WTC11 (cell line): ENCODE measurements at regions not wholly inside any gene's neighbourhood (a gene's known extent, or its start where the extent isn't known, plus 50 kb on each side); places are given as distances from the start of the nearest gene placed in this dataset.

Source experiments
- ATAC-seq: fragments of 200-7000 bp; cut with Tn5 transposase; 2 replicates; pipeline ENCODE4 v1.10.0; 2021; ENCODE audit warnings: mild to moderate bottlenecking, moderate library complexity
- CTCF ChIA-PET: fragments of 300-600 bp; sonication (Branson Sonifier 250); formaldehyde crosslinking; loops from one replicate; lab custom pipeline; 2021; ENCODE audit warnings: antibody characterized with exemption; lab: Charles Lee
- POLR2A ChIA-PET: fragments of 350-600 bp; sonication (Branson Sonifier 250); formaldehyde crosslinking; loops from one replicate; lab custom pipeline; 2021; ENCODE audit warnings: antibody characterized with exemption; lab: Charles Lee
- DNase-seq: peaks from one replicate; pipeline ENCODE4 v3.0.0; 2021; ENCODE audit warnings: low spot score
- H3K27ac Mint-ChIP-seq: 2 replicates; pipeline ENCODE4 v1.8.0; 2021; ENCODE audit warnings: mixed read lengths
- H3K27me3 Mint-ChIP-seq: 2 replicates; pipeline ENCODE4 v1.8.0; 2021; ENCODE audit warnings: low read depth, mild to moderate bottlenecking, moderate library complexity, mixed read lengths
- H3K36me3 Mint-ChIP-seq: 2 replicates; pipeline ENCODE4 v1.8.0; 2021; ENCODE audit warnings: mixed read lengths
- H3K4me1 Mint-ChIP-seq: 2 replicates; pipeline ENCODE4 v1.8.0; 2022; ENCODE audit warnings: mixed read lengths
- H3K4me3 Mint-ChIP-seq: 2 replicates; pipeline ENCODE4 v1.8.0; 2021; ENCODE audit warnings: mild to moderate bottlenecking, moderate library complexity, mixed read lengths
- H3K9me3 Mint-ChIP-seq: 2 replicates; pipeline ENCODE4 v1.8.0; 2021; ENCODE audit warnings: mixed read lengths
- ATF3 ChIP-seq: sonication (generic); formaldehyde crosslinking; conservative IDR thresholded peaks from 2 replicates; pipeline ENCODE4 v1.8.1; 2022; ENCODE audit warnings: mild to moderate bottlenecking, missing genetic modification reagents
- CBFB ChIP-seq: sonication (generic); formaldehyde crosslinking; IDR thresholded peaks from 2 replicates; pipeline ENCODE4 v1.8.1; 2022; ENCODE audit warnings: mild to moderate bottlenecking, low read depth, missing genetic modification reagents
- E2F1 ChIP-seq: sonication (generic); formaldehyde crosslinking; IDR thresholded peaks from 2 replicates; pipeline ENCODE4 v1.8.0; 2022; ENCODE audit warnings: mild to moderate bottlenecking, missing genetic modification reagents
- ETV6 ChIP-seq: sonication (generic); formaldehyde crosslinking; IDR thresholded peaks from 2 replicates; pipeline ENCODE4 v1.8.1; 2022; ENCODE audit warnings: mild to moderate bottlenecking, missing genetic modification reagents
- FOXP1 ChIP-seq: sonication (generic); formaldehyde crosslinking; IDR thresholded peaks from 2 replicates; pipeline ENCODE4 v1.8.0; 2022; ENCODE audit warnings: missing genetic modification reagents, mild to moderate bottlenecking, moderate library complexity, borderline replicate concordance
- JAZF1 ChIP-seq: fragments of 250-450 bp; sonication (Bioruptor Pico); IDR thresholded peaks from 2 replicates; pipeline ENCODE4 v1.9.0; 2021; ENCODE audit warnings: moderate library complexity, mild to moderate bottlenecking, inconsistent platforms
- MAX ChIP-seq: sonication (generic); formaldehyde crosslinking; IDR thresholded peaks from 2 replicates; pipeline ENCODE4 v1.8.0; 2022; ENCODE audit warnings: mild to moderate bottlenecking, missing genetic modification reagents
- MXD4 ChIP-seq: fragments of 250-450 bp; sonication (Bioruptor Pico); IDR thresholded peaks from 2 replicates; pipeline ENCODE4 v1.8.0; 2021; ENCODE audit warnings: mild to moderate bottlenecking, moderate library complexity, borderline replicate concordance
- MYBL2 ChIP-seq: sonication (generic); formaldehyde crosslinking; IDR thresholded peaks from 2 replicates; pipeline ENCODE4 v1.8.1; 2023; ENCODE audit warnings: mild to moderate bottlenecking, moderate library complexity, missing genetic modification reagents
- NR2C2 ChIP-seq: sonication (generic); formaldehyde crosslinking; IDR thresholded peaks from 2 replicates; pipeline ENCODE4 v1.8.0; 2022; ENCODE audit warnings: mild to moderate bottlenecking, missing genetic modification reagents
- PRDM15 ChIP-seq: sonication (generic); formaldehyde crosslinking; IDR thresholded peaks from 2 replicates; pipeline ENCODE4 v1.8.0; 2022; ENCODE audit warnings: missing genetic modification reagents
- SMAD3 ChIP-seq: sonication (generic); formaldehyde crosslinking; IDR thresholded peaks from 2 replicates; pipeline ENCODE4 v1.8.0; 2022; ENCODE audit warnings: missing genetic modification reagents, mild to moderate bottlenecking, borderline replicate concordance
- SP1 ChIP-seq: sonication (generic); formaldehyde crosslinking; conservative IDR thresholded peaks from 2 replicates; pipeline ENCODE4 v1.8.1; 2022; ENCODE audit warnings: missing genetic modification reagents
- TEAD1 ChIP-seq: sonication (generic); formaldehyde crosslinking; IDR thresholded peaks from 2 replicates; pipeline ENCODE4 v1.8.0; 2022; ENCODE audit warnings: mild to moderate bottlenecking, missing genetic modification reagents
- USF1 ChIP-seq: sonication (generic); formaldehyde crosslinking; IDR thresholded peaks from 2 replicates; pipeline ENCODE4 v1.8.0; 2022; ENCODE audit warnings: mild to moderate bottlenecking, missing genetic modification reagents
- USF2 ChIP-seq: sonication (generic); formaldehyde crosslinking; IDR thresholded peaks from 2 replicates; pipeline ENCODE4 v1.8.1; 2023; ENCODE audit warnings: mild to moderate bottlenecking, missing genetic modification reagents, moderate library complexity
- ZNF263 ChIP-seq: sonication (generic); formaldehyde crosslinking; IDR thresholded peaks from 2 replicates; pipeline ENCODE4 v1.8.1; 2022; ENCODE audit warnings: low read depth, mild to moderate bottlenecking, moderate library complexity, missing genetic modification reagents
- ZNF512 ChIP-seq: sonication (generic); formaldehyde crosslinking; IDR thresholded peaks from 2 replicates; pipeline ENCODE4 v1.8.1; 2022; ENCODE audit warnings: missing genetic modification reagents, borderline replicate concordance

GRCh38 chr10:129390726-129391125 is 76.3 kb upstream of the MGMT start:
- no peak overlapping the region for H3K27ac Mint-ChIP-seq
- TF ChIP-seq CBFB, result no peak
- no peak for TF ChIP-seq USF2 (CRISPR knock-in tag)
- no peak for TF ChIP-seq E2F1
- no peak for TF ChIP-seq ZNF512 (CRISPR knock-in tag)
- no peak for TF ChIP-seq ATF3 (CRISPR knock-in tag)
- no peak for TF ChIP-seq MXD4
- no peak for TF ChIP-seq JAZF1
- TF ChIP-seq ETV6, result no peak
- no peak for TF ChIP-seq TEAD1 (CRISPR knock-in tag)
- TF ChIP-seq PRDM15 (CRISPR knock-in tag), result no peak
- no peak for TF ChIP-seq FOXP1 (CRISPR knock-in tag)
- TF ChIP-seq ZNF263 (CRISPR knock-in tag), result no peak
- TF ChIP-seq NR2C2 (CRISPR knock-in tag), result no peak
- no peak for TF ChIP-seq SMAD3 (CRISPR knock-in tag)
- TF ChIP-seq MYBL2 (CRISPR knock-in tag), result no peak
- TF ChIP-seq SP1, result no peak
- TF ChIP-seq MAX, result no peak
- no peak for TF ChIP-seq USF1 (CRISPR knock-in tag)

GRCh38 chr10:129391464-129391863 is 75.6 kb upstream of the MGMT start:
- DNase-seq (no peak), ATAC-seq (no peak)

More at GRCh38 chr10:129390726-129391125, 76.3 kb upstream of the MGMT start:
- Mint-ChIP-seq H3K4me3 (no peak overlapping the region), H3K4me1 (peaks cover 4% of the 10 kb centered on the region; the same call in 1 of the 2 replicates), H3K9me3 (no peaks in the 10 kb centered on the region), H3K36me3 (no peaks in the 10 kb centered on the region), H3K27me3 (no peaks in the 10 kb centered on the region)
- CTCF ChIA-PET, result no interaction called here
- ATAC-seq (no peak), DNase-seq (no peak)
- POLR2A ChIA-PET, result no interaction called here

More at GRCh38 chr10:129391464-129391863, 75.6 kb upstream of the MGMT start:
- Mint-ChIP-seq H3K4me1 (peaks cover 4% of the 10 kb centered on the region; the same call in 1 of the 2 replicates), H3K36me3 (no peaks in the 10 kb centered on the region), H3K9me3 (no peaks in the 10 kb centered on the region), H3K27me3 (no peaks in the 10 kb centered on the region), H3K4me3 (no peak overlapping the region), H3K27ac (no peak overlapping the region)
- POLR2A ChIA-PET, result no interaction called here
- CTCF ChIA-PET, result no interaction called here
- TF ChIP-seq NR2C2 (CRISPR knock-in tag), result no peak
